ENCODE measurements at regions not wholly inside any gene's neighbourhood (a gene's known extent, or its start where the extent isn't known, plus 50 kb on each side); places are given as distances from the start of the nearest gene placed in this dataset.
A peak's percentile ranks its signal among the peaks of the same experiment; 100 is the strongest.

DNA sequence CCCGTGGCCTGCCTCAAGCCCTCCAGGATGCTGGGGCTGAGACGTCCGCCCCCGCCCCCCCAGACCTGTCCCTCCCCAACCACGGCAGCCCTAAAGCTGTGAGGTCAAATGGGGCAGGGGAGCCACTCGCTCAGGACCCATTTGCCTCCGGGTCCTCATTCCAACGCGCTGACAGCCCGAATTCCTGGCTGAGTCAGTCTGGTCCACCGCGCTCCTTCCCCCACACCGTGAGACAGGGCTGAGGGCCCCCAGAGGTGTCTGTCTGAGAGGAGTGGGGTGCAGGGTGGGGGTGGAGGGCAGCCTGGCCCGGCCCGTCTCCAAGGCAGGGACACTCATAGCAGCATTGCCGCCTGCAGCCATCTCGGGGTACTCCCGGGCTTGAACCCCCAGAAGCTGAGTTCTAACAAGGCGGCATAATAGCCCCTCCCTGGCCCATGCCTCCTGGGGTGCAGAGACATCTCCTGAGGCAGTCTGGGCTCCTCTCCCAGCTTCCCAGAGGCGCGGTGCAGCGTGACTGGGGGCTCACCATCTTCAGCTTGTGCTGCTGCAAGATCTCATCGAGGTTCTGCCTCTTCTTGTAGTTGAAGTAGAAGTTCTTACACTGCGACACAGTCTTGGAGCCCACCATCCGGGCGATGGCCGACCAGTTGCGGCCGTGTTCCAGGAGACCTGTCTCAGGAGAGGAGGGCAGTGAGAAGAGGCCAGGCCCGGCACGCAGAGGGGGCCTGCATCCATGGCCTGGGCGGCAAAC lies 90.5 kb downstream of the RFLNA start:
- CTCF ChIA-PET = no interaction called here
- Histone ChIP-seq H3K36me3 (ENCODE audit: control insufficient read depth, insufficient read depth, low read length) (no peaks in the 10 kb centered on the region; the same call in 1 of the 2 replicates), H3K27me3 (replicated peaks; ENCODE audit: control insufficient read depth, insufficient read depth, low read length) (no peaks in the 10 kb centered on the region), H3K4me1 (peaks cover 17% of the 10 kb centered on the region), H3K4me3 (ENCODE audit: low read depth, low read length) (no peak overlapping the region), H3K9me3 (no peaks in the 10 kb centered on the region)
- POLR2A ChIA-PET = no interaction called here
- Mint-ChIP-seq H3K4me3 (ENCODE audit: unreplicated experiment) (no peak overlapping the region), H3K27ac (ENCODE audit: unreplicated experiment) (peak overlapping the region; percentile 42), H3K27me3 (ENCODE audit: insufficient read depth, unreplicated experiment) (no peaks in the 10 kb centered on the region), H3K36me3 (ENCODE audit: insufficient read depth, unreplicated experiment) (peaks cover 51% of the 10 kb centered on the region), H3K9me3 (ENCODE audit: unreplicated experiment) (no peaks in the 10 kb centered on the region), H3K4me1 (ENCODE audit: low read depth, unreplicated experiment) (peaks cover 6% of the 10 kb centered on the region)
- TF ChIP-seq, protein P1, sequence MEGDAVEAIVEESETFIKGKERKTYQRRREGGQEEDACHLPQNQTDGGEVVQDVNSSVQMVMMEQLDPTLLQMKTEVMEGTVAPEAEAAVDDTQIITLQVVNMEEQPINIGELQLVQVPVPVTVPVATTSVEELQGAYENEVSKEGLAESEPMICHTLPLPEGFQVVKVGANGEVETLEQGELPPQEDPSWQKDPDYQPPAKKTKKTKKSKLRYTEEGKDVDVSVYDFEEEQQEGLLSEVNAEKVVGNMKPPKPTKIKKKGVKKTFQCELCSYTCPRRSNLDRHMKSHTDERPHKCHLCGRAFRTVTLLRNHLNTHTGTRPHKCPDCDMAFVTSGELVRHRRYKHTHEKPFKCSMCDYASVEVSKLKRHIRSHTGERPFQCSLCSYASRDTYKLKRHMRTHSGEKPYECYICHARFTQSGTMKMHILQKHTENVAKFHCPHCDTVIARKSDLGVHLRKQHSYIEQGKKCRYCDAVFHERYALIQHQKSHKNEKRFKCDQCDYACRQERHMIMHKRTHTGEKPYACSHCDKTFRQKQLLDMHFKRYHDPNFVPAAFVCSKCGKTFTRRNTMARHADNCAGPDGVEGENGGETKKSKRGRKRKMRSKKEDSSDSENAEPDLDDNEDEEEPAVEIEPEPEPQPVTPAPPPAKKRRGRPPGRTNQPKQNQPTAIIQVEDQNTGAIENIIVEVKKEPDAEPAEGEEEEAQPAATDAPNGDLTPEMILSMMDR (IDR thresholded peaks at IDR 0.05; ENCODE audit: insufficient read depth in 1 of 2, low read depth in 1 of 2, low read length in 1 of 2, severe bottlenecking in 1 of 2, unreplicated experiment in 1 of 2) = no peak
- DNase-seq = no peak
- BruUV-seq (replicated peaks) = no TSS peak
- intact Hi-C loops (cut with micrococcal nuclease; ENCODE audit: unreplicated experiment) = no loop called here

DNA sequence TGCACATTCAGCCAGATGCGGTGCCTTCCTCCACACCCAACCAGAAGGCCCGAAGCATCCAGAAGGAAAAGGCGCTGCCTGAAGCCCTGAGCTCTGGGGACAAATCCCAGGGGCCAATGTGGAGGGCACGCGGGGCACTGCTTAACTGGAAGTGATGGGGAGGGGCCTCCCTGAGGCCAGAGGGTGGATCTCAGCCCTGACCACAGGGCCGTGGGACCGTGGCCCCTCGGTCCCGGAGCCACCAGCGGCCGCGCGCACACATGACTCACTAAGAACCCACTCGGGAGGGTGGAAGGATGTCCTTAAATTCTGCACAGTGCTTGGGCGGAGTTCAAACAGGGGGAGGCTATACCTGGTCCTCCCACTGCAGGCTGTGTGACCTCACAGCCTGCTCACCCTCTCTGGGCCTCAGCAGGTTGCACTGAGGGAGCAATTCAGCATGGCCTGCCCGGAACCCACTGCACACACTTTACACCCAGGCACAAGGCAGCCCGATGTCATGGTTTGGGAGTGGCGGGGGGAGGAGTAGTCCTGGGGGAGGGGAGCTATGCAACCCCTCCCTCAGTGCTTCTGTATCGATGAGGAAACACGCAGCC lies 89.5 kb downstream of the RFLNA start:
- ChIA-PET POLR2A (no interaction called here), CTCF (no interaction called here)
- DNase-seq = no peak
- Mint-ChIP-seq H3K9me3 (ENCODE audit: unreplicated experiment) (no peaks in the 10 kb centered on the region), H3K4me3 (ENCODE audit: unreplicated experiment) (no peak overlapping the region), H3K27me3 (ENCODE audit: insufficient read depth, unreplicated experiment) (no peaks in the 10 kb centered on the region), H3K4me1 (ENCODE audit: low read depth, unreplicated experiment) (no peaks in the 10 kb centered on the region), H3K27ac (ENCODE audit: unreplicated experiment) (peak overlapping the region; percentile 31), H3K36me3 (ENCODE audit: insufficient read depth, unreplicated experiment) (peaks cover 48% of the 10 kb centered on the region)
- TF ChIP-seq, protein P1 (IDR thresholded peaks at IDR 0.05; ENCODE audit: insufficient read depth in 1 of 2, low read depth in 1 of 2, low read length in 1 of 2, severe bottlenecking in 1 of 2, unreplicated experiment in 1 of 2) = no peak
- BruUV-seq (replicated peaks) = no TSS peak
- Histone ChIP-seq H3K36me3 (ENCODE audit: control insufficient read depth, insufficient read depth, low read length) (peaks cover 1% of the 10 kb centered on the region; the same call in 1 of the 2 replicates), H3K4me3 (ENCODE audit: low read depth, low read length) (no peak overlapping the region), H3K9me3 (no peaks in the 10 kb centered on the region), H3K4me1 (peaks cover 10% of the 10 kb centered on the region), H3K27me3 (replicated peaks; ENCODE audit: control insufficient read depth, insufficient read depth, low read length) (no peaks in the 10 kb centered on the region)
- intact Hi-C loops (cut with micrococcal nuclease; ENCODE audit: unreplicated experiment) = no loop called here

DNA sequence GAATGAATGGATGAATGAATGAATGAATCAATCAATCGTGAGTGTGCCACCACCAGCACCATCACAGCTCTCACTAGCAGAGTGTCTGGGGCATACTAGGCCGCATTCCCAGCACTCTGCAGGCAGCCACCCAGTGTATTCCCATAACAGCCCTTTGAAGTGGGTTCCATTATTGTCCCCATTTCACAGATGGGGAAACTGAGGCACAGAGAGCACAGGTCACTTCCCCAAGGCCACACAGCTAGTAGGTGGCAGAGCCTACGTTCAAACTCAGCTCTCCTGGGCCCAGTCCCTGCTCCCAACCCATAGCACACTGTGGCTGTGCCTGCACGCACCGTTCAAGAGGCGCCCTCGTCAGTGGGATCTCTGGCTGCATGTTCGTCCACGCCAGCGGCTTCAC lies 88.1 kb downstream of the RFLNA start:
- no TSS peak for BruUV-seq (replicated peaks)
- DNase-seq = no peak
- Mint-ChIP-seq H3K4me3 (ENCODE audit: unreplicated experiment) (no peak overlapping the region), H3K4me1 (ENCODE audit: low read depth, unreplicated experiment) (no peaks in the 10 kb centered on the region), H3K27me3 (ENCODE audit: insufficient read depth, unreplicated experiment) (no peaks in the 10 kb centered on the region), H3K36me3 (ENCODE audit: insufficient read depth, unreplicated experiment) (peaks cover 55% of the 10 kb centered on the region), H3K9me3 (ENCODE audit: unreplicated experiment) (no peaks in the 10 kb centered on the region), H3K27ac (ENCODE audit: unreplicated experiment) (no peak overlapping the region)
- peaks cover 1% of the 10 kb centered on the region; the same call in 1 of the 2 replicates for H3K36me3 ChIP-seq (ENCODE audit: control insufficient read depth, insufficient read depth, low read length)
- H3K9me3 ChIP-seq = no peaks in the 10 kb centered on the region
- POLR2A ChIA-PET = no interaction called here
- intact Hi-C loops (cut with micrococcal nuclease; ENCODE audit: unreplicated experiment) = no loop called here
- H3K4me3 ChIP-seq (ENCODE audit: low read depth, low read length) = no peak overlapping the region
- TF ChIP-seq, protein P1 (IDR thresholded peaks at IDR 0.05; ENCODE audit: insufficient read depth in 1 of 2, low read depth in 1 of 2, low read length in 1 of 2, severe bottlenecking in 1 of 2, unreplicated experiment in 1 of 2) = no peak
- CTCF ChIA-PET = no interaction called here
- H3K27me3 ChIP-seq (replicated peaks; ENCODE audit: control insufficient read depth, insufficient read depth, low read length) = no peaks in the 10 kb centered on the region
- peaks cover 7% of the 10 kb centered on the region for H3K4me1 ChIP-seq

Data from Caco-2 (cell line).